Hepatocyte (in vitro differentiated cells): ENCODE measurements at regions not wholly inside any gene's neighbourhood (a gene's known extent, or its start where the extent isn't known, plus 50 kb on each side); places are given as distances from the start of the nearest gene placed in this dataset.

ENCODE experiments used
- EZH2 ChIP-seq: fragments of 200-600 bp; sonication (generic); IDR thresholded peaks from 2 replicates; pipeline ENCODE4 v1.6.1; 2016; ENCODE audit warnings: antibody characterized with exemption, mild to moderate bottlenecking, borderline replicate concordance
- EZH2phosphoT487 ChIP-seq: fragments of 200-600 bp; sonication (generic); IDR thresholded peaks from one replicate; pipeline ENCODE4 v1.6.1; 2018; ENCODE audit warnings: antibody characterized with exemption, mild to moderate bottlenecking, low read depth, moderate library complexity; ENCODE audit not compliant: unreplicated experiment, severe bottlenecking
- TF ChIP-seq, protein P1 (sequence below): fragments of 200-600 bp; sonication (generic); IDR thresholded peaks from 2 replicates; pipeline ENCODE4 v1.5.1; 2016; ENCODE audit warnings: antibody characterized with exemption, mild to moderate bottlenecking; ENCODE audit not compliant: poor library complexity

DNA sequence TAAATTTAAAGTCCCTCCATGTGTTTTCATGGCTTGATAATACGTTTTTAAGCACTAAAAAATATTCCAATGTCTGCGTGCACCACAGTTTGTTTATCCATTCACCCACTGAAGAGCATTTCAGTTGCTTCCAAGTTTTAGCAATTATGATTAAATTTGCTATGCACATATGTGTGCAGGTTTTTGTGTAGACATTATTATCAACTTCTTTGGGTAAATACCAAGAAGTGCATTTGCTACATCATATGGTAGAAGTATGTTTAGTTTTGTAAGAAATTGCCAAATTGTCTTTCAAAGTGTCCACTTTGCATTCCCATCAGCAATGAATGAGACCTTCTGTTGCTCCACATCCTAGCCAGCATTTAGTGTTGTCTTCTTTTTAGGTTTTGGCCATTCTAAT is 550.0 kb downstream of the BRINP3 start:
- TF ChIP-seq, protein P1, sequence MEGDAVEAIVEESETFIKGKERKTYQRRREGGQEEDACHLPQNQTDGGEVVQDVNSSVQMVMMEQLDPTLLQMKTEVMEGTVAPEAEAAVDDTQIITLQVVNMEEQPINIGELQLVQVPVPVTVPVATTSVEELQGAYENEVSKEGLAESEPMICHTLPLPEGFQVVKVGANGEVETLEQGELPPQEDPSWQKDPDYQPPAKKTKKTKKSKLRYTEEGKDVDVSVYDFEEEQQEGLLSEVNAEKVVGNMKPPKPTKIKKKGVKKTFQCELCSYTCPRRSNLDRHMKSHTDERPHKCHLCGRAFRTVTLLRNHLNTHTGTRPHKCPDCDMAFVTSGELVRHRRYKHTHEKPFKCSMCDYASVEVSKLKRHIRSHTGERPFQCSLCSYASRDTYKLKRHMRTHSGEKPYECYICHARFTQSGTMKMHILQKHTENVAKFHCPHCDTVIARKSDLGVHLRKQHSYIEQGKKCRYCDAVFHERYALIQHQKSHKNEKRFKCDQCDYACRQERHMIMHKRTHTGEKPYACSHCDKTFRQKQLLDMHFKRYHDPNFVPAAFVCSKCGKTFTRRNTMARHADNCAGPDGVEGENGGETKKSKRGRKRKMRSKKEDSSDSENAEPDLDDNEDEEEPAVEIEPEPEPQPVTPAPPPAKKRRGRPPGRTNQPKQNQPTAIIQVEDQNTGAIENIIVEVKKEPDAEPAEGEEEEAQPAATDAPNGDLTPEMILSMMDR, result no peak
- TF ChIP-seq EZH2 (no peak), EZH2phosphoT487 (no peak)
